Fibroblast of skin of right quadriceps (primary cell): ENCODE measurements at regions not wholly inside any gene's neighbourhood (a gene's known extent, or its start where the extent isn't known, plus 50 kb on each side); places are given as distances from the start of the nearest gene placed in this dataset.
"Not testable (repeated sequence)": the region's sequence is repeated elsewhere in the genome, so short reads cannot be mapped to it uniquely, and the experiment has no call there.

Experiments used
- DNase-seq: peaks from one replicate; pipeline ENCODE4 v3.0.0-alpha.2; 2013

- DNase-seq = peak; percentile 24
Measured at GRCh38 chr1:118563981-118564951, 379.2 kb upstream of the SPAG17 start.

DNA sequence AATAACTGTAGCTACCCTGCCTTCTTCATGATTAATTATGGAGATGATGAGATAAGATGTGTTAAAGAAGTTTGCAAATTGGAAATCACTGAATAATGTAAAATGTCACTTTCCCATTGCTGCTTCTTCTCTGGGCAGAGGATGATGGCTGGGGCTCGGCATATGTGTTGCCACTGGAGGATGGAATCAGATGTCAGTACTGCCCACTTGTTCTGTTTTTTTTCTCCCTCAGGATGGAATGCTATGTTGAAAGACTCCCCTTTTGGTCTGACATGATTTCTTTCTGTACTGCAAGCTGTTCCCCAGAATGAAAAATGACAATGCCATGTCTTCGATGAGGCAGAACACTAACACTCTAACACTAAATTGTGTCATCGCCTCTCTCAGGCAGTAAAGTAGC, 373.9 kb upstream of the SPAG17 start:
- DNase-seq = peak; percentile 5

DNA sequence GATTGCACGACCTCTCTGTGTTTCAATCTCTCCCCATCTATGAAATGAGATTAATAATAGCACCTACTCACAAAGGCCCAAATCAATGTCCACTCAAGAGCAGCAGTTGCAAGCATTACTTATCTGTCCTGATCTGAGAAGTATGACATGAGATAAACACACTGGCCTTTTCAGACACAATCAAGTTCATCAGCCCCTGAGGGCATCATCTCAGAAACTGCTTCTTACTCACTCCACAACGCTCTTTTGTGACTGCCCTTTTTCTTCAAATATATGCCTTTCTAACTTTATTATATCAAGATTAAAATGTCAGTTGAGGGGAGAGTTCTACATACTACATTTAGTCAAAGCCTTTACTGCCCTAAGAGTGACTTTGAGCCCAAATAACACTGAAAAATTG, 371.9 kb upstream of the SPAG17 start:
- DNase-seq = no peak

DNA sequence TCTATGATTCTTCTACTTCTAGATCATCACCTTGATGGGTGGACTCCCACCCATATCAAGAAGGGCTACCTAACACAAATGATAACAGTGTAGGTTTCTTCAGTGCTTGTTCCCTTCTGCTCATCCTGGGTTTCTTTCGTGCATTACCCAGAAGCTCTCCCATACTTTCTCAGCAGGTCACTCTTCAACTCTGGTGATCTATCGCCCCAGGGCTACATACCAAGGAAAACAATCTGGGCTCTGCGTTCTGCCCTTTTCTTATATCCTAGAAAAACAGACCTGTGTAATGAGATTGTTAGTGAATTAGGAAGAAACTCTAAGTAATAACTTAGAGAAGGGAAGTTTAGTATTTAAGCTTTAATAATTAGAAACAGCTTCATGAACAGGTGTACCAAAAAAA, 370.6 kb upstream of the SPAG17 start:
- no peak for DNase-seq

DNA sequence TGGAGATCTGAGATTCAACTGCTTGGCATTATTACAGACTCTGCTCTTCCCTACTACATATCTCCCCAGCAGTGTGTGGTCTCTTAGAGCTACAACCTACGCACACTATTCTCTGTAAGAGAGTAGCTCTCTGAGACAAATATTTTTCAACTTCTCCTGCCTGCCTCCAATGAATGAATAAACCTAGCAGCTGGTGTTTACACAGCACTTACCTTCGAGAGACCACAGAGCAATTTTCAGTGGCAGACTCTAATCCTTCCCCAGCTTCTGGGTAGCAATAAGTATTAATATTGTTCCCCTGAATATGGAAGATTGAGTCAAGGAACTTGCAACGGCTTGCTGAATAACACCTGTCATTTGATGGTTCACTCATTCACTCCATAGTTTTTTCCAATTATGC, 350.9 kb upstream of the SPAG17 start:
- no peak for DNase-seq

- DNase-seq = not testable (repeated sequence)
Measured at GRCh38 chr1:118511922-118512321, 326.9 kb upstream of the SPAG17 start.

DNA sequence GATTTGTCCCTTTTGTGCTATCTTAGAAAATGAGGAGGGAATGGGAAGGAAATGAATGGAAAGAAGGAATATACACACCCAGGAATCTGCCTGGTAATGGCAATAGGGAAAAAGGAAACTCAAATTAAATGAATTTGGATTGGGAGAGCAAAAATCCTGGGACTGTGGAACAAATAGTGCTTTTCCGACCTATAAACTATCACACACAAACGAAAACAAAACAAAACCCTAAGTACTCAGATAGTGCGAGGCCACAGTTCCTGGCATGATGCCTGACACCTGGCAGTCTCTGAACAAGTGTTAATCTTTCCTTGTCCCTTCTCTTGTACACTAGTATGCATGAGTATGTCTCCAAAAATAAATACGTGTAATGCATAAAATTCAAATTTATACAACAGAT, 319.8 kb upstream of the SPAG17 start:
- no peak for DNase-seq

DNA sequence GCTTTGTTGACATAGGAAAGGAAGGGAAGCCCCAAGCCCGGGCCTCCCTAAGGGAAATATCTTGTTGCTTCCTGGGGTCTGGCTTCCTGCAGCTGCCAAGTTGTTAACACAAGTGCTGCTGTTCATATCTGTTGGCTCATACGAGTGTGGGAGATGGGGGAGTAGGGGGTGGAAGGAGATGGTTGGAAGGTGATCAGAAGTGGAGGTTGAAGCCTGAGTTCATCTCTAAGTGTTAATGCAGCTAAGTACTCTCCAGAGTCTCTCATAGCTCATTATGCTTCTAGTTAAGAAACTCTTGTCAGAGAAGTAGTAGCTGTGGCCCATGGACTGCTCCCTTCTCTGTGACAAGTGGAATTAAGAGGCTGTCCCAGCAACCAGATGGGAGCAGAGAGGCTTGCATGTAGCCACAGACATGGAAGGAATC, 319.2 kb upstream of the SPAG17 start:
- no peak for DNase-seq

DNA sequence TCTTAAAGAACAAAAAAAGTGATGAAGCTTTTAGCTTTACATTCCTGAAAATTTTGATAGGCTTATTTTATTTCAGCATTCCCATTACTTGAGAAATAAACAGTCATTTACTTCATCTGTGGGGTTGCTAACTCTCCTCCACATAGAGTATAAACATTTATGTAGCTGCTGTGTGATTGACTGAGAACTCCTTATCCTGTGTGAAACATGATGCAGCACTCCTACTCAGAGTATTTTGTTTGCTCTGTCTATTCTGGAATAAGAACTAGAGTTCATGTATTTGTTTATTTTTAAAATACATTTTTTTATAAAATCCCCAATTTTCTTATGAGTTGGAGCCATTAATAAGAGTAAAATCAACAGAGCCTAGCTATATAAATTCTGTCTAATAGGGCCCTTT, 318.7 kb upstream of the SPAG17 start:
- no peak for DNase-seq

DNA sequence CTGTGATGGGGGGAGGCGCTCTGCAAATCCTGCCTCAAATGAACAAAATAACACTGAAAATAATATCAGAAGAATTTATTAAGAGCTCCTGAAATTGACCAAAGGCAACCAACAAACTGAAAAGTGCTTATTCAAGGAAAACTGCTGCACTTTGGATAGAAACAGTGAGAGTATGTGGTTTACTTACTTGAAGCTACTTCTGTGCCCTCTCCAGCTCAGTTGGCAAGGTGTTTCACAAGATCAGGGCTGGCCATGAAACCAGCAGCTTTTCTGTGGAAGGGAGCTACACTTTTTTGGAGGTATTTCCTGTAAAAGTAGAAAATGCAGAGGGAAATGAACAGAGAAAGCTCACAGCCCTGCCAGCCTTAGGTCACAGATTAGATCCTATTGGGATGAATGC, 310.0 kb upstream of the SPAG17 start:
- DNase-seq = no peak

- no peak for DNase-seq
Measured at GRCh38 chr1:118488787-118489186, 303.8 kb upstream of the SPAG17 start.

DNA sequence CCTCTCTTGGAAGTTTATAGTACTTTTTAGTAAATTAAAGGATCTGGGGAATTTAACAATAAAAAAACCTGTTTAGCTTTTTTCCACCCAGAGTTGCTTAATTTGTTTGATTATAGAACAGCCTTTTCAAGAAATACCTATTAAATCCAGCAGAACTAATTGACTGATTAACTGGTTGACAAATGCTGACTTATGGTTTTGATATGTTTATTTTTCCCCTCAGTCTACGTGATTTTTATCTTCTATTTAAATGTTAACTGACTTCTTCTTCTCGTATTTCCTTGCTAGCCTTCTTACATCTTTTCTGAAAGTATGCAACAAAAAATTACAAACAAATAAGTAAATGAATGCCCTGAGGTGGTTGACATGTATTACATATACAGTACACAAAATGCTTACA, 302.9 kb upstream of the SPAG17 start:
- no peak for DNase-seq

DNA sequence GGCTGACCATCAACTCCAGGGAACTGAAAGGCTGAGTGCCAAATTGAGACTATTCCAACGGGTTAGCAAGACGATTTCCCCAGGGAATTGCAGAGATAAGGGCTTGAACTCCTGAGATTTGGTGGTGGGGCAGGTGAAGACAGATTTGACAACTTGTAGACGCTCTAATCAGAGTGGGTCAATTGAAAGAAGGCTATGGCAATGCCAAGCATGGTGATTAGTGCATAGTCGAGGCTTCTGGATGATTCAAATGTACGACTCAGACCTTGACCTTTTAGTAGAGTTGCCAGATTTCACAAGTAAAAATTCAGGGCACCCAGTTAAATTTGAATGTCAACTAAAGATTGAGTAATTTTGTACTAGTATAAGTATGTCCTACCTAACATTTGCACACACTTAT, 302.1 kb upstream of the SPAG17 start:
- DNase-seq = no peak

- no peak for DNase-seq
Measured at GRCh38 chr1:118486199-118486598, 301.2 kb upstream of the SPAG17 start.

GRCh38 chr1:118485757-118486156, 300.7 kb upstream of the SPAG17 start:
- DNase-seq = peak; percentile 47

GRCh38 chr1:118484893-118485292, 299.9 kb upstream of the SPAG17 start:
- no peak for DNase-seq

DNA sequence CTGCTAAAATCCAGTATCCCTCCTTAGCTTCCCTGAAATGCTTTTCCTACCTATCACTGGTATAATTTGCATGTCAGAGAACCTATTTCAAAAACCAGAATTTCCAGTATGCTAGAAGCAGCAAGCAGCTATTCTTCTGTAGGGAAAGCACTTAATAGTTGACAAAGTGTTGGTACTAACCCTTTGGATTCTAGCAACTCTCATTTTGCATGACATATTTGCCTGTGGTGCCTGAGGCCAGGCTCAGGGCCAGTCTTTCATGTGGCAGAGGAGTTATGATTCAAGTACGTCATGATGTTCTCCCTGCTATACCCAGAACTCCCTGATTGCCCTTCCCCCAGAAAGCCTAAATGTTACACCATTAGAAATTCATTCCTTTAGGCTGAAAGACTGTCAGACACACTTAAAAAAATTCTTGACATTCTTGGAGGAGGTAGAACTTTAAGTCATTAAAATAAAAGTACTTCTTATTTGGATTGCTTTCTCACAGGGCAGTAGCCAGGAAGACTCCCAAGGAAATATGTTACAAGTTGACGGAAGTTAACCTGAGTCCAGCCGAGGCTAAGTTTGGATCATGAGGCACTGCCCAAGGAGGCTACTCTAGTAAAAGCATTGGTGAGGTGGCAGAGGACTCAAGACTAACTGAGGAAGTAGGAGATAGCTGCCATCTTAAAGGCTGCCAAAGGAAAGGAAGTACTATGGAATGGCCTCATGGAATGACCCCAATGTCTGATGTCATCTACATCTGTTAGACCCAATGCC, 298.4 kb upstream of the SPAG17 start:
- DNase-seq = peak; percentile 31

DNA sequence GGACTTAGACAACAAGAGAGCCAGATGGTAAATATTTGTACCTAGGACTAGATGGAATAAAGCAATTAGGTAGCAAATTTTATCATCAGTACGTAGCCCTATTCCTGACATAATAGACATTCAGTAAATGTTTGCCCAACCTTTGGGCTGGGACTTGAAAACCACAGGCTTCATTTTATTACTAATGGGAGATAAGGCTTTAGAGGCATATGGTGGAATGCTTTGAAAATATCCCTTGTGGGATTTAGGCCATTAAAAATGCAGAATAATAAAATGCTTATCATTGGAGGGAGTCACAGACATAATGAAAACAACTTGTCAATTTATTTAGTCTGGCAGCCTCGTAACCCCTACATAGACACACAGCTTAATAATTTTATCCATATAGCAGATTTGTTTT, 296.1 kb upstream of the SPAG17 start:
- DNase-seq = no peak

DNA sequence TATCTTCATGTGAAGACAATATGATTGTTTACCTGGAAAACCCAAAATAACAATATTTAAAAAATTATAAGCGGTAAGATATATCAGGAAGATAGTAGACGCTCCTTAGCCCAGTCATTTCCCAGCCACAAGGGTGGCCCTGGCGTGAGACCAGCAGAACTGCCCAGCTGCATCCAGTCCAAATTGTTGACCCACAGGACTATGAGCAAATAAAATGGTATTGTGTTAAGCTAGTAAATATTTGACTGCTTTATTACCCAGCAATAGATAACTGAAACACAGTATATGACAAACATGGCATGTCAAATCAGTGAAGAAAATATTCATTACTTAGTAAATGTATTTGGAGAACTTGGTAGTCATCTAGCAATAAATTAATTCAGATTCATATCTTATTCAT, 294.3 kb upstream of the SPAG17 start:
- no peak for DNase-seq

GRCh38 chr1:118473825-118474224, 288.8 kb upstream of the SPAG17 start:
- no peak for DNase-seq

GRCh38 chr1:118464460-118464859, 279.4 kb upstream of the SPAG17 start:
- not testable (repeated sequence) for DNase-seq

DNA sequence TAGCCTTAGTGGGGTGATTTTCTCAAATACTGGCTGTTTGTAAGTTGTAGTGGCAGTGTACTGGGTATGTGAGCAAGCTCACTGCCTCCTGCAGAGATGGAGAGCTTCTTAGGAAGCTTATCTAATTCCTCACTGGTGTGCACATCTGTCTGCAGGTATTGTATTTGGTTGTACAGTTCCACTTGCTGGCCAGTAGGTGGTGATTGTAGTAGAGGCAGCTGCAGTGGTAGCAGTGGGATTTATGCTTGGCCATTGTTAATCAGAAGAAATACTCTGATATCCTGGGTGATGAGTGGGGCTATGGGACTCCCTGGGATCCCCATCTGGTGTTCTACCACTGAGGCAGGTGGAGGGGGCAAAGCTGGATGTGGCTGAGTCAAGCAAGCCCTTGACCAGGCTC, 276.1 kb upstream of the SPAG17 start:
- no peak for DNase-seq

- DNase-seq = no peak
Measured at GRCh38 chr1:118459871-118460270, 274.8 kb upstream of the SPAG17 start.

- not testable (repeated sequence) for DNase-seq
Measured at GRCh38 chr1:118453856-118454255, 268.8 kb upstream of the SPAG17 start.
